Erythroblast (primary cell): ENCODE measurements at regions not wholly inside any gene's neighbourhood (a gene's known extent, or its start where the extent isn't known, plus 50 kb on each side); places are given as distances from the start of the nearest gene placed in this dataset.

ENCODE experiments used
- GATA1 ChIP-seq: IDR thresholded peaks from 2 replicates; pipeline ENCODE4 v1.6.1; 2011; ENCODE audit warnings: low read depth, mild to moderate bottlenecking, control low read depth, low read length, moderate library complexity
- POLR2A ChIP-seq: IDR thresholded peaks from 2 replicates; pipeline ENCODE4 v1.6.1; 2011; ENCODE audit warnings: mild to moderate bottlenecking, low read length

DNA sequence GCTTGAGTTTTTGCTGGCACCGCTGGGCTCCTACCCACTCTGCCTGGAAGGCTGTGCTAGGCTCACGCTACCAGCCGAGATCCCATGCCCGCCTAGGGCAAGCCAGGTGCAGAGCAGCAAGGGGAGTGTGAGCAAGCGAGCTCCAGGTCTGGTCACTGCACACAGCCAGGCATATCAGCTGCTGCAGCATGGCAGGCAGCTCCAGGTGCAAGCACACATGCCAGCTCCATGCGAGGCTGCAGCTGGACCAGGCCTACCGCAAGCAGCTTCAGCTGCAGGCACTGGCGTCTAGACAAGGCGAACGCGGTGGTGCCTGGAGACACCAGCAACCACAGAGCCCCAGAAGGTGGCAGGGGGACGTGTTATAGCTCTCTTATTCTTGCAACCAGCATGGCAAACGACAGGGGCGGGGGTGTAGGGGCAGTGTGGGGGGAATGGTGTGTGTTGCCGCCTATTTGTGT is 614.7 kb upstream of the EPHA5 start:
- no peak for TF ChIP-seq POLR2A
- no peak for TF ChIP-seq GATA1
